Left lobe of liver (tissue), 2 donors: ENCODE measurements at regions not wholly inside any gene's neighbourhood (a gene's known extent, or its start where the extent isn't known, plus 50 kb on each side); places are given as distances from the start of the nearest gene placed in this dataset.

ENCODE experiments used
- ATAC-seq: fragments of 200-7000 bp; cut with Tn5 transposase; one replicate; pipeline ENCODE4 v1.9.1; 2020; ENCODE audit warnings: mild to moderate bottlenecking, moderate library complexity
- DNase-seq: peaks from one replicate; pipeline ENCODE4 v3.0.0-alpha.2; 2020; ENCODE audit warnings: low spot score
- donor health status: DM: no; HTN: no; CAD: no; lungs with moderate emphysema.
- donor health status: DM: no; HTN: yes; CAD: no.

GRCh38 chr15:26477044-26477443 lies 295.8 kb downstream of the GABRB3 start:
- no peak for ATAC-seq
- DNase-seq, result no peak

GRCh38 chr15:26475554-26475953 lies 297.3 kb downstream of the GABRB3 start:
- no peak for ATAC-seq
- DNase-seq, result no peak

GRCh38 chr15:26472661-26473060 lies 300.2 kb downstream of the GABRB3 start:
- ATAC-seq, result no peak

GRCh38 chr15:26461847-26462608 lies 310.8 kb downstream of the GABRB3 start:
- ATAC-seq, result no peak
- DNase-seq, result no peak

More at GRCh38 chr15:26472661-26473060, 300.2 kb downstream of the GABRB3 start:
- no peak for DNase-seq

GRCh38 chr15:26460165-26460564 lies 312.7 kb downstream of the GABRB3 start:
- ATAC-seq (no peak), DNase-seq (no peak)

GRCh38 chr15:26455828-26456227 lies 317.0 kb downstream of the GABRB3 start:
- ATAC-seq (no peak), DNase-seq (no peak)

- ATAC-seq (no peak), DNase-seq (no peak)
These were observed 319.0 kb downstream of the GABRB3 start for GRCh38 chr15:26453914-26454313.

- DNase-seq (no peak), ATAC-seq (no peak)
These were observed 320.9 kb downstream of the GABRB3 start for GRCh38 chr15:26451995-26452394.

- ATAC-seq (no peak), DNase-seq (no peak)
These were observed 323.6 kb downstream of the GABRB3 start for GRCh38 chr15:26449291-26449690.

- ATAC-seq (no peak), DNase-seq (no peak)
These were observed 329.5 kb downstream of the GABRB3 start for GRCh38 chr15:26443321-26443720.

GRCh38 chr15:26442680-26443079 lies 330.2 kb downstream of the GABRB3 start:
- ATAC-seq (no peak), DNase-seq (no peak)

- DNase-seq (no peak), ATAC-seq (no peak)
These were observed 333.2 kb downstream of the GABRB3 start for GRCh38 chr15:26439681-26440080.

- DNase-seq, result no peak
- ATAC-seq, result no peak
These were observed 334.1 kb downstream of the GABRB3 start for GRCh38 chr15:26438718-26439117.

- DNase-seq (no peak), ATAC-seq (no peak)
These were observed 334.6 kb downstream of the GABRB3 start for GRCh38 chr15:26438316-26438715.

GRCh38 chr15:26433818-26434217 lies 339.0 kb downstream of the GABRB3 start:
- ATAC-seq (no peak), DNase-seq (no peak)

GRCh38 chr15:26433060-26433459 lies 339.8 kb downstream of the GABRB3 start:
- DNase-seq (no peak), ATAC-seq (no peak)

- DNase-seq, result no peak
- ATAC-seq, result no peak
These were observed 351.8 kb downstream of the GABRB3 start for GRCh38 chr15:26421065-26421464.

- DNase-seq (no peak), ATAC-seq (no peak)
These were observed 377.2 kb downstream of the GABRB3 start for GRCh38 chr15:26395624-26396023.

GRCh38 chr15:26394801-26395200 lies 378.1 kb downstream of the GABRB3 start:
- DNase-seq (no peak), ATAC-seq (no peak)

- ATAC-seq (no peak), DNase-seq (no peak)
These were observed 379.9 kb downstream of the GABRB3 start for GRCh38 chr15:26392956-26393355.

GRCh38 chr15:26391567-26392194 lies 381.2 kb downstream of the GABRB3 start:
- ATAC-seq (no peak), DNase-seq (no peak)

GRCh38 chr15:26382444-26383072 lies 390.3 kb downstream of the GABRB3 start:
- ATAC-seq (no peak), DNase-seq (no peak)
